Endodermal cell (in vitro differentiated cells): ENCODE measurements at regions not wholly inside any gene's neighbourhood (a gene's known extent, or its start where the extent isn't known, plus 50 kb on each side); places are given as distances from the start of the nearest gene placed in this dataset.

Experiments used
- DNase-seq: peaks from one replicate; pipeline ENCODE4 v3.0.0-alpha.2; 2017
- H3K27ac ChIP-seq: 2 replicates; pipeline ENCODE4 v1.5.1; 2013; ENCODE audit warnings: mild to moderate bottlenecking, low read depth, low read length, moderate library complexity
- H3K27me3 ChIP-seq: 2 replicates; pipeline ENCODE4 v1.6.1; 2013; ENCODE audit warnings: mild to moderate bottlenecking, low read length, moderate library complexity; ENCODE audit not compliant: insufficient read depth, control insufficient read depth, poor library complexity, severe bottlenecking
- H3K36me3 ChIP-seq: 2 replicates; pipeline ENCODE4 v1.7.0; 2013; ENCODE audit warnings: mild to moderate bottlenecking, low read length, moderate library complexity; ENCODE audit not compliant: control insufficient read depth, insufficient read depth
- H3K4me1 ChIP-seq: one replicate; pipeline ENCODE4 v1.7.0; 2013; ENCODE audit warnings: low read length; ENCODE audit not compliant: control insufficient read depth, insufficient read depth
- H3K4me3 ChIP-seq: 2 replicates; pipeline ENCODE4 v1.5.1; 2013; ENCODE audit warnings: mild to moderate bottlenecking, low read length, moderate library complexity
- H3K9ac ChIP-seq: 2 replicates; pipeline ENCODE4 v1.6.1; 2013; ENCODE audit warnings: mild to moderate bottlenecking, low read length, moderate library complexity; ENCODE audit not compliant: poor library complexity, severe bottlenecking; ENCODE audit errors: extremely low read depth
- H3K9me3 ChIP-seq: 2 replicates; pipeline ENCODE4 v1.6.1; 2013; ENCODE audit warnings: mild to moderate bottlenecking, low read length, moderate library complexity; ENCODE audit not compliant: control insufficient read depth
- H3K27ac Mint-ChIP-seq: 2 replicates; pipeline ENCODE4 v1.8.0; 2020; ENCODE audit warnings: mixed read lengths
- H3K27me3 Mint-ChIP-seq: 2 replicates; pipeline ENCODE4 v1.8.0; 2021; ENCODE audit warnings: mild to moderate bottlenecking, mixed read lengths; ENCODE audit not compliant: insufficient read depth
- H3K36me3 Mint-ChIP-seq: 2 replicates; pipeline ENCODE4 v1.8.0; 2020; ENCODE audit warnings: low read depth, mixed read lengths
- H3K4me1 Mint-ChIP-seq: 2 replicates; pipeline ENCODE4 v1.8.0; 2020; ENCODE audit warnings: mixed read lengths
- H3K4me3 Mint-ChIP-seq: 2 replicates; pipeline ENCODE4 v1.8.0; 2020; ENCODE audit warnings: mild to moderate bottlenecking, moderate library complexity, mixed read lengths
- H3K9me3 Mint-ChIP-seq: 2 replicates; pipeline ENCODE4 v1.8.0; 2020; ENCODE audit warnings: mild to moderate bottlenecking, mixed read lengths
- WGBS, 2 experiments: methylation state at CpG; one replicate each; pipeline versions ENCODE4 v1.1.5 to v1.1.7; 2013; ENCODE audit warnings: missing lambda C conversion rate in 2 of 2, mixed read lengths in 1 of 2; ENCODE audit not compliant: insufficient coverage in 1 of 2, insufficient read length in 1 of 2; 5-methylcytosine and 5-hydroxymethylcytosine counted together
- TF ChIP-seq, protein P1 (sequence below): fragments of 200-600 bp; sonication (generic); conservative IDR thresholded peaks from 2 replicates; pipeline ENCODE4 v1.5.0; 2021; ENCODE audit warnings: antibody characterized with exemption, mild to moderate bottlenecking

DNA sequence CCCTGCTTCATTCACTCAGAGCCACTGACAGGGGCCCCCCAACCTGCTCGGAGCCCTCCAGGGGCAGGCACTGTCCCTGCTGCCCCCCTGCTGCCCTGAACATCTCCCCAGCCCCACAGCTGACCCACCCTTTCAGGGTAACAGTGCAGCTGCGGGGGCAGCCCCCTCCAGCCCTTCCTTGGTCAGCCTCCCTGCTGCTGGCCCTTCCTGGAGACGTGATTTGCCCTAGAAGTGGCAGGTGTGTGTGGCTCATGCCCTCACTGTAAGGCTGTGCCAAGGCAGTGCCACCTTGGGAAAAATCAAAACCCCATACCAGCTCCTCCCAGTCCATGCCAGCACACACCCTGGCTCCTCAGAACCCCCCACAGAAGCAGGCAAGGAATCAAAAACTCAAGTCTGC lies 184.2 kb upstream of the HDAC4 start:
- H3K36me3 Mint-ChIP-seq = no peaks in the 10 kb centered on the region
- 70 to 100% methylated on average over 1 to 3 of the region's 3 CpGs for WGBS, 2 experiments

DNA sequence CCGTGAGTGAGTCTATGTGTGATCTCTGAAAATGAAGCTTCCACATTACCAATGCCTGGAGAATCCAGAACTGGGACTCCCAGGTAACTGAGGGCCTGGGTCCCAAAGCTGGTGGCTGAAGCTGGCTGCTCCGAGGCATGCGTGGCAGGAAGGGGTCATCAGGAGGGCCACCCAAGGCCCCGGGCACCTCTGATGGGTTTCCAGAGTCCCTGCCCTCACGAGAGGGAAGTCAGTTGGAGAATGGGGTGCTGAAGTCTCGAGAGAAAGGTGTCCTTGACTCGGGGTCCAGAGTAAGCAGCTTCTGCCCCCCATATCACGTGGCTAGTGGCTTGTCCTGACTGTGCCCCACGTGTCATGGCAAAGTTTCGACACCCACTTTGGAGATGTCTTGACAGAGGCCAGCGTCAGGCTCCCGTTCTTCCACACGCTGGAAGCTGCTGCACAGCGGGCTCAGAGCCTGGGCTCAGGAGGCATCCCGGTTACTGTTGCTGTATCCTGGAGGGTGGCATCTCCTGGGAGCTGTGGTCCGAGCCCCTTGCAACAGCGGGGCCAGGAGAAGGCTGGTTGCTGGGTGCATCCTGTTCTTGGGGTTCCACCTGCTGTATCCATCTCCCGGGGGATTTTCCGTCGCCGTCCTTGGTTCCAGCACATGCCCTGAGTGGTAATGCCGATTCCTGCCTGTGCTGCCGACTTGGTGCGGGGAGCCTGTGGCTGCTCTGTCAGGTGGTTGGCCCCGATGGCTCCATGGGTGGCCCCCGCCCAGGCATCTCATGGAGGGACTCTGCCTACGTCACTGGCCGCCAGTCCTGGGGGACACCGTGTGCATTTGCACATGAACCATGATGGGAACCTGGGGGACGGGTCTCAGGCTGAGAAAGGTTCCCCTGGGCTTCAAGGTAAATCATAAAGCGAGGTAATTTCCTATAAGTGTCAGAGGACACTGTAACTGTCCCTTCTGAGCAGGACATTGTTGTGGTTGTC lies 183.3 kb upstream of the HDAC4 start:
- no peak overlapping the region for H3K27ac Mint-ChIP-seq
- no peak for DNase-seq
- Histone ChIP-seq H3K27ac (no peak overlapping the region), H3K9me3 (no peaks in the 10 kb centered on the region), H3K9ac (no peak overlapping the region), H3K4me1 (no peaks in the 10 kb centered on the region), H3K27me3 (no peaks in the 10 kb centered on the region), H3K36me3 (no peaks in the 10 kb centered on the region), H3K4me3 (no peak overlapping the region)
- TF ChIP-seq, protein P1, sequence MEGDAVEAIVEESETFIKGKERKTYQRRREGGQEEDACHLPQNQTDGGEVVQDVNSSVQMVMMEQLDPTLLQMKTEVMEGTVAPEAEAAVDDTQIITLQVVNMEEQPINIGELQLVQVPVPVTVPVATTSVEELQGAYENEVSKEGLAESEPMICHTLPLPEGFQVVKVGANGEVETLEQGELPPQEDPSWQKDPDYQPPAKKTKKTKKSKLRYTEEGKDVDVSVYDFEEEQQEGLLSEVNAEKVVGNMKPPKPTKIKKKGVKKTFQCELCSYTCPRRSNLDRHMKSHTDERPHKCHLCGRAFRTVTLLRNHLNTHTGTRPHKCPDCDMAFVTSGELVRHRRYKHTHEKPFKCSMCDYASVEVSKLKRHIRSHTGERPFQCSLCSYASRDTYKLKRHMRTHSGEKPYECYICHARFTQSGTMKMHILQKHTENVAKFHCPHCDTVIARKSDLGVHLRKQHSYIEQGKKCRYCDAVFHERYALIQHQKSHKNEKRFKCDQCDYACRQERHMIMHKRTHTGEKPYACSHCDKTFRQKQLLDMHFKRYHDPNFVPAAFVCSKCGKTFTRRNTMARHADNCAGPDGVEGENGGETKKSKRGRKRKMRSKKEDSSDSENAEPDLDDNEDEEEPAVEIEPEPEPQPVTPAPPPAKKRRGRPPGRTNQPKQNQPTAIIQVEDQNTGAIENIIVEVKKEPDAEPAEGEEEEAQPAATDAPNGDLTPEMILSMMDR = no peak
- no peaks in the 10 kb centered on the region for H3K36me3 Mint-ChIP-seq
- no peak overlapping the region for H3K4me3 Mint-ChIP-seq
- no peaks in the 10 kb centered on the region for H3K4me1 Mint-ChIP-seq
- H3K27me3 Mint-ChIP-seq = peaks cover 2% of the 10 kb centered on the region
- WGBS, 2 experiments = 91 to 95% methylated on average over 21 to 31 of the region's 31 CpGs
- H3K9me3 Mint-ChIP-seq = no peaks in the 10 kb centered on the region

More for the DNA sequence above, 184.2 kb upstream of the HDAC4 start:
- H3K4me3 ChIP-seq = no peak overlapping the region
- H3K36me3 ChIP-seq = no peaks in the 10 kb centered on the region
- TF ChIP-seq, protein P1 = no peak
- H3K4me1 ChIP-seq = no peaks in the 10 kb centered on the region
- no peaks in the 10 kb centered on the region for H3K27me3 ChIP-seq
- Mint-ChIP-seq H3K4me1 (no peaks in the 10 kb centered on the region), H3K4me3 (no peak overlapping the region), H3K9me3 (no peaks in the 10 kb centered on the region), H3K27me3 (peaks cover 2% of the 10 kb centered on the region), H3K27ac (no peak overlapping the region)
- no peaks in the 10 kb centered on the region for H3K9me3 ChIP-seq
- DNase-seq = no peak
- H3K9ac ChIP-seq = no peak overlapping the region
- no peak overlapping the region for H3K27ac ChIP-seq

DNA sequence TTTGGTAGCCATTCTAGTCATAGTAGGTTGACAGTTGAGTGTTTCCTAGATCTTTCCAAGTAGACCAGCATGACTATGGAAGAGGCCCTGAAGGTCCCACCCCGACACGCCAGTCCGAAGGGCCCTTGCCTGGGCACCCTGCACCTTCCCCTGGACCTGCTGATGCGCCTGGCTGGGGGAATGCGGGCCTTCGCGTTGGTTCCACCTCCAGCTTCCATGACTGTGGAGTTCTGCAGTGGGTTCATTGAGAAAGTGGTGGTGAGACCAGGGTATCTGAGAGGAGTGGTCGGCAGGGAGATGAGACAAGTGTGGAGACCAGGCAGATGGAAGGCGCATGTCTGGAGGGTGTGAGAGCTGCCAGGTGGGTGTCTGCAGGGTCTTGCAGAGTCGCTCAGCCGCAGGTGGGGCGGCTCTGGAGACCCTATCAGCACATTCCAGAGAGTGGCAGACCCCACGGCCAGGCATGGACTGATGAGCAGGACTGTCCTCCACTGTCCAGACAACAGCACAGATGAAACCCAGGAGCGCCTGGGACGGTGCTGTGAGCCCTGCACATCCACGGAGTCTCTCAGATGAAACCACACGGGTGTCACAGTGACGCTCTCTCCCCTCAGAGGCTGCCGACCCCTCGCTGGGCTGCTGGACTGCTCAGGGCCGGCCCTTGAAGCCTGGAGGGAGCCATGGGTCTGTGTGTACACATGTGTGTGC lies 182.5 kb upstream of the HDAC4 start:
- no peaks in the 10 kb centered on the region for H3K36me3 ChIP-seq
- no peak overlapping the region for H3K4me3 ChIP-seq
- no peaks in the 10 kb centered on the region for H3K4me1 Mint-ChIP-seq
- no peaks in the 10 kb centered on the region for H3K9me3 Mint-ChIP-seq
- no peaks in the 10 kb centered on the region for H3K4me1 ChIP-seq
- DNase-seq = no peak
- H3K9me3 ChIP-seq = no peaks in the 10 kb centered on the region
- WGBS, 2 experiments = 94 to 99% methylated on average over 13 to 21 of the region's 21 CpGs
- H3K9ac ChIP-seq = no peak overlapping the region
- no peak overlapping the region for H3K27ac Mint-ChIP-seq
- peaks cover 2% of the 10 kb centered on the region for H3K27me3 Mint-ChIP-seq
- H3K27me3 ChIP-seq = no peaks in the 10 kb centered on the region
- no peaks in the 10 kb centered on the region for H3K36me3 Mint-ChIP-seq
- TF ChIP-seq, protein P1 = no peak
- H3K4me3 Mint-ChIP-seq = no peak overlapping the region
- no peak overlapping the region for H3K27ac ChIP-seq
